Sigmoid colon (tissue), 4 donors: ENCODE measurements at regions not wholly inside any gene's neighbourhood (a gene's known extent, or its start where the extent isn't known, plus 50 kb on each side); places are given as distances from the start of the nearest gene placed in this dataset.

Source experiments
- CTCF ChIP-seq, 4 experiments: fragments of 450-650 bp in 3 of 4; fragments of 200-600 bp in 1 of 4; IDR thresholded peaks; one replicate each; pipeline ENCODE4 v1.5.1; 2016 to 2019; ENCODE audit warnings: antibody characterized with exemption in 4 of 4, mild to moderate bottlenecking in 3 of 4, moderate library complexity in 2 of 4
- EP300 ChIP-seq, 4 donors: sonication (generic); formaldehyde crosslinking; IDR thresholded peaks; one replicate each; pipeline ENCODE4 v1.6.1; 2017; ENCODE audit warnings: antibody characterized with exemption in 4 of 4

GRCh38 chr5:57862942-57863341 is 380.3 kb upstream of the ACTBL2 start:
- TF ChIP-seq CTCF (IDR thresholded peaks at IDR 0.05) (no peak), EP300 (IDR thresholded peaks at IDR 0.05) (no peak)
